ENCODE measurements at regions not wholly inside any gene's neighbourhood (a gene's known extent, or its start where the extent isn't known, plus 50 kb on each side); places are given as distances from the start of the nearest gene placed in this dataset.

GRCh38 chr3:74883222-74883621, 268.8 kb upstream of the CNTN3 start:
- no peak overlapping the region for H2AFZ ChIP-seq (ENCODE audit: low read depth, low read length)
- no peaks in the 10 kb centered on the region for H3K36me3 ChIP-seq (ENCODE audit: control insufficient read depth, insufficient read depth, low read length)
- WGBS (ENCODE audit: insufficient coverage, low coverage, missing lambda C conversion rate) = 0% methylated on average over 1 of the region's 1 CpG
- H3K4me3 ChIP-seq = no peak overlapping the region
- H3K27ac ChIP-seq (ENCODE audit: extremely low read depth, low read depth, low read length) = no peak overlapping the region
- no peak for TF ChIP-seq ARHGAP35 (IDR thresholded peaks at IDR 0.05; ENCODE audit: partially characterized antibody)
- TF ChIP-seq CEBPZ (IDR thresholded peaks at IDR 0.05; ENCODE audit: borderline replicate concordance, low read depth, low read length) = no peak
- no peak for TF ChIP-seq POU5F1 (IDR thresholded peaks at IDR 0.05; ENCODE audit: borderline replicate concordance, low read depth, low read length, partially characterized antibody)
- TF ChIP-seq ZBTB12 (CRISPR knock-in tag; IDR thresholded peaks at IDR 0.05) = no peak
- no peak for TF ChIP-seq SMARCB1 (IDR thresholded peaks at IDR 0.05; ENCODE audit: insufficient read length, low read depth)
- TF ChIP-seq PPARD (CRISPR knock-in tag; IDR thresholded peaks at IDR 0.05) = no peak
- TF ChIP-seq ETV5 (CRISPR knock-in tag; IDR thresholded peaks at IDR 0.05; ENCODE audit: low read depth) = no peak
- TF ChIP-seq ZNF23 (CRISPR knock-in tag; IDR thresholded peaks at IDR 0.05) = no peak
- no peak for TF ChIP-seq ATF4 (CRISPR knock-in tag; IDR thresholded peaks at IDR 0.05)
- TF ChIP-seq NR2F6 (CRISPR knock-in tag; IDR thresholded peaks at IDR 0.05) = no peak
- no peak for TF ChIP-seq FOSL1 (tag; conservative IDR thresholded peaks at IDR 0.05)
- TF ChIP-seq RFX7 (CRISPR knock-in tag; IDR thresholded peaks at IDR 0.05) = no peak
- TF ChIP-seq RFX1 (IDR thresholded peaks at IDR 0.05) = no peak
- no peak for TF ChIP-seq ZNF384 (IDR thresholded peaks at IDR 0.05; ENCODE audit: low read depth, low read length)
- H3K4me1 ChIP-seq (replicated peaks in 1 of 2; ENCODE audit: control insufficient read depth in 2 of 2, insufficient read depth in 2 of 2, low read length in 2 of 2) = no peaks in the 10 kb centered on the region
- intact Hi-C loops (cut with micrococcal nuclease) (no loop called here), in situ Hi-C loops (cut with MboI) (no loop called here)
- CTCF ChIA-PET (ENCODE audit: low intra/inter-chr PET ratio) = no interaction called here
- no peak overlapping the region for H3K9ac ChIP-seq (ENCODE audit: insufficient read depth in 1 of 2, low read depth in 2 of 2, low read length in 2 of 2)
- H3K4me2 ChIP-seq (ENCODE audit: insufficient read depth, low read length) = no peak overlapping the region
- H4K20me1 ChIP-seq (replicated peaks; ENCODE audit: control insufficient read depth, insufficient read depth, low read length) = no peaks in the 10 kb centered on the region
- H3K27me3 ChIP-seq (ENCODE audit: control insufficient read depth in 2 of 2, insufficient read depth in 2 of 2, low read length in 2 of 2) = no peaks in the 10 kb centered on the region
- BruUV-seq (replicated peaks) = no TSS peak
- ATAC-seq (no peak), DNase-seq (ENCODE audit: extremely low read depth in 1 of 4, low spot score in 3 of 4) (no peak), FAIRE-seq (no peak)
- no peaks in the 10 kb centered on the region for H3K9me1 ChIP-seq (ENCODE audit: control insufficient read depth, insufficient read depth, low read length)
- no peaks in the 10 kb centered on the region for H3K9me3 ChIP-seq (replicated peaks; ENCODE audit: control insufficient read depth, insufficient read depth, low read depth, low read length)
- H3K79me2 ChIP-seq (ENCODE audit: control insufficient read depth, insufficient read depth, low read length) = no peaks in the 10 kb centered on the region
- POLR2A ChIA-PET = no interaction called here

All from K562 (cell line).